Keratinocyte (primary cell): ENCODE measurements at regions not wholly inside any gene's neighbourhood (a gene's known extent, or its start where the extent isn't known, plus 50 kb on each side); places are given as distances from the start of the nearest gene placed in this dataset.

Experiments
- CTCF ChIP-seq, 3 experiments: IDR thresholded peaks in 1 of 3; conservative IDR thresholded peaks in 1 of 3; optimal IDR thresholded peaks in 1 of 3; 2 replicates in 2 of 3; 3 replicates in 1 of 3; pipeline versions ENCODE3 to v1.5.1; 2011; ENCODE audit warnings: low read length in 3 of 3, mild to moderate bottlenecking in 3 of 3, moderate library complexity in 2 of 3, control low read depth in 1 of 3, inconsistent platforms in 1 of 3; ENCODE audit not compliant: insufficient read depth in 2 of 3; ENCODE audit errors: extremely low read depth in 1 of 3
- EZH2 ChIP-seq: IDR thresholded peaks from one replicate; pipeline ENCODE4 v1.6.1; 2012; ENCODE audit warnings: inconsistent platforms, mild to moderate bottlenecking, low read length, moderate library complexity

DNA sequence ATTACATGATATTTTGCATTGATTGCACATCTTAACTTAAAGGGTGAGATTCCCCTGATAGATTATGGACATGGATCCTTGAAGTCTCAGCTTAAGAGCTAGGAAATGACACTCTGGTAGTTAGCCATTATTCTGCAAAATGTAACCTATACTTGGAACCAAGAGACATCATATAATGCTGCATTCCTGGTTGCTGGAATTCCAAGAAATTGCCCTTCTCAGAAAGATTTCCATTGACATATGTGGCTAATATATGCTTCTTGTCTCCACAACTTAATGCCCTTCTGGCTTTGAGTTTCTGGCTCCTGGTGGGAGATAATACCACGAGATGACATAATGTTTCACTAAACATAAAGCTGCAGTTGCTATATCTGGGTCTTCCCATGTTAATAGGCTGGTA, 204.4 kb upstream of the TRPC4 start:
- no peak for TF ChIP-seq CTCF (optimal IDR thresholded peaks at IDR 0.05 in 1 of 3, IDR thresholded peaks at IDR 0.05 in 1 of 3, conservative IDR thresholded peaks at IDR 0.05 in 1 of 3; ENCODE audit: extremely low read depth in 1 of 3, insufficient read depth in 2 of 3, low read length in 3 of 3)
- TF ChIP-seq EZH2: no peak
